Natural killer cell (primary cell): ENCODE measurements at regions not wholly inside any gene's neighbourhood (a gene's known extent, or its start where the extent isn't known, plus 50 kb on each side); places are given as distances from the start of the nearest gene placed in this dataset.

Experiments used
- ATAC-seq, 3 donors: fragments of 150-1000 bp in 2 of 3; fragments of 200-7000 bp in 1 of 3; cut with Tn5 transposase; 1 replicate in 1 of 3; 2 replicates in 2 of 3; pipeline ENCODE4 v1.10.0; 2021; ENCODE audit warnings: mild to moderate bottlenecking in 2 of 3, moderate library complexity in 2 of 3
- DNase-seq, 2 donors: peaks; one replicate each; pipeline versions ENCODE4 v3.0.0 to v3.0.0-alpha.2; 2013 to 2021; ENCODE audit warnings: mixed read lengths in 1 of 2
- H3K27ac ChIP-seq: one replicate; pipeline ENCODE4 v1.5.1; 2013; ENCODE audit warnings: mild to moderate bottlenecking, low read length
- H3K27me3 ChIP-seq: one replicate; pipeline ENCODE4 v1.6.1; 2013; ENCODE audit warnings: low read length; ENCODE audit not compliant: control insufficient read depth, insufficient read depth
- H3K36me3 ChIP-seq: one replicate; pipeline ENCODE4 v1.6.1; 2013; ENCODE audit warnings: low read length; ENCODE audit not compliant: control insufficient read depth, insufficient read depth
- H3K4me1 ChIP-seq: one replicate; pipeline ENCODE4 v1.6.1; 2013; ENCODE audit warnings: low read length; ENCODE audit not compliant: control insufficient read depth, insufficient read depth
- H3K4me3 ChIP-seq: one replicate; pipeline ENCODE4 v1.5.1; 2013; ENCODE audit warnings: low read length
- H3K9me3 ChIP-seq: one replicate; pipeline ENCODE4 v1.6.1; 2013; ENCODE audit warnings: low read length; ENCODE audit not compliant: control insufficient read depth, insufficient read depth
- H3K27ac Mint-ChIP-seq, 2 donors: one replicate each; pipeline ENCODE4 v1.8.0; 2022; ENCODE audit warnings: mild to moderate bottlenecking in 2 of 2, mixed read lengths in 2 of 2, moderate library complexity in 1 of 2
- H3K27me3 Mint-ChIP-seq, 2 donors: one replicate each; pipeline ENCODE4 v1.8.0; 2022; ENCODE audit warnings: low read depth in 2 of 2, mixed read lengths in 2 of 2
- H3K36me3 Mint-ChIP-seq: one replicate; pipeline ENCODE4 v1.8.0; 2022; ENCODE audit warnings: mixed read lengths
- H3K4me1 Mint-ChIP-seq, 2 donors: one replicate each; pipeline ENCODE4 v1.8.0; 2022; ENCODE audit warnings: mixed read lengths in 2 of 2
- H3K4me3 Mint-ChIP-seq: one replicate; pipeline ENCODE4 v1.8.0; 2022; ENCODE audit warnings: mild to moderate bottlenecking, moderate library complexity, mixed read lengths
- H3K9me3 Mint-ChIP-seq, 2 donors: one replicate each; pipeline ENCODE4 v1.8.0; 2022; ENCODE audit warnings: mixed read lengths in 2 of 2
- WGBS: methylation state at CpG from one replicate; pipeline ENCODE4 v1.1.7; 2013; ENCODE audit warnings: missing lambda C conversion rate; ENCODE audit not compliant: insufficient coverage; 5-methylcytosine and 5-hydroxymethylcytosine counted together
- intact Hi-C: fragments of 100-400 bp; cut with micrococcal nuclease; formaldehyde crosslinking; loops from one replicate; pipeline ENCODE4 v1.14.2; 2022
- TF ChIP-seq, protein P1 (sequence below): fragments of 200-600 bp; IDR thresholded peaks from one replicate; pipeline ENCODE4 v1.8.0; 2022; ENCODE audit warnings: antibody characterized with exemption

GRCh38 chr4:180058691-180059215, 2184.4 kb upstream of the TENM3 start:
- H3K4me1 ChIP-seq: peaks cover 13% of the 10 kb centered on the region
- TF ChIP-seq, protein P1, sequence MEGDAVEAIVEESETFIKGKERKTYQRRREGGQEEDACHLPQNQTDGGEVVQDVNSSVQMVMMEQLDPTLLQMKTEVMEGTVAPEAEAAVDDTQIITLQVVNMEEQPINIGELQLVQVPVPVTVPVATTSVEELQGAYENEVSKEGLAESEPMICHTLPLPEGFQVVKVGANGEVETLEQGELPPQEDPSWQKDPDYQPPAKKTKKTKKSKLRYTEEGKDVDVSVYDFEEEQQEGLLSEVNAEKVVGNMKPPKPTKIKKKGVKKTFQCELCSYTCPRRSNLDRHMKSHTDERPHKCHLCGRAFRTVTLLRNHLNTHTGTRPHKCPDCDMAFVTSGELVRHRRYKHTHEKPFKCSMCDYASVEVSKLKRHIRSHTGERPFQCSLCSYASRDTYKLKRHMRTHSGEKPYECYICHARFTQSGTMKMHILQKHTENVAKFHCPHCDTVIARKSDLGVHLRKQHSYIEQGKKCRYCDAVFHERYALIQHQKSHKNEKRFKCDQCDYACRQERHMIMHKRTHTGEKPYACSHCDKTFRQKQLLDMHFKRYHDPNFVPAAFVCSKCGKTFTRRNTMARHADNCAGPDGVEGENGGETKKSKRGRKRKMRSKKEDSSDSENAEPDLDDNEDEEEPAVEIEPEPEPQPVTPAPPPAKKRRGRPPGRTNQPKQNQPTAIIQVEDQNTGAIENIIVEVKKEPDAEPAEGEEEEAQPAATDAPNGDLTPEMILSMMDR: no peak
- Mint-ChIP-seq H3K36me3 (peaks cover 8% of the 10 kb centered on the region), H3K4me3 (no peak overlapping the region), H3K9me3 (peaks cover 0 to 2% of the 10 kb centered on the region in 2 donors), H3K4me1 (no peaks in the 10 kb centered on the region), H3K27ac (no peak overlapping the region), H3K27me3 (peaks cover 14 to 23% of the 10 kb centered on the region in 2 donors)
- peaks cover 24% of the 10 kb centered on the region for H3K27me3 ChIP-seq
- H3K36me3 ChIP-seq: no peaks in the 10 kb centered on the region
- ATAC-seq (no peak), DNase-seq (no peak)
- H3K27ac ChIP-seq: no peak overlapping the region
- 4% methylated on average over 70 of the region's 72 CpGs for WGBS
- H3K4me3 ChIP-seq: no peak overlapping the region
- peaks cover 10% of the 10 kb centered on the region for H3K9me3 ChIP-seq
- intact Hi-C loops: no loop called here

- Mint-ChIP-seq H3K36me3 (peaks cover 8% of the 10 kb centered on the region), H3K4me1 (no peaks in the 10 kb centered on the region), H3K9me3 (no peaks in the 10 kb centered on the region), H3K27ac (no peak overlapping the region), H3K27me3 (peaks cover 14 to 23% of the 10 kb centered on the region in 2 donors), H3K4me3 (no peak overlapping the region)
- TF ChIP-seq, protein P1: no peak
- Histone ChIP-seq H3K9me3 (peaks cover 10% of the 10 kb centered on the region), H3K27me3 (peaks cover 24% of the 10 kb centered on the region), H3K4me1 (peaks cover 13% of the 10 kb centered on the region), H3K27ac (no peak overlapping the region), H3K4me3 (no peak overlapping the region), H3K36me3 (no peaks in the 10 kb centered on the region)
- intact Hi-C loops: no loop called here
- no peak for DNase-seq
- no peak for ATAC-seq
- WGBS: 1% methylated on average over 44 of the region's 44 CpGs
These were observed 2183.9 kb upstream of the TENM3 start for GRCh38 chr4:180059216-180059881.

DNA sequence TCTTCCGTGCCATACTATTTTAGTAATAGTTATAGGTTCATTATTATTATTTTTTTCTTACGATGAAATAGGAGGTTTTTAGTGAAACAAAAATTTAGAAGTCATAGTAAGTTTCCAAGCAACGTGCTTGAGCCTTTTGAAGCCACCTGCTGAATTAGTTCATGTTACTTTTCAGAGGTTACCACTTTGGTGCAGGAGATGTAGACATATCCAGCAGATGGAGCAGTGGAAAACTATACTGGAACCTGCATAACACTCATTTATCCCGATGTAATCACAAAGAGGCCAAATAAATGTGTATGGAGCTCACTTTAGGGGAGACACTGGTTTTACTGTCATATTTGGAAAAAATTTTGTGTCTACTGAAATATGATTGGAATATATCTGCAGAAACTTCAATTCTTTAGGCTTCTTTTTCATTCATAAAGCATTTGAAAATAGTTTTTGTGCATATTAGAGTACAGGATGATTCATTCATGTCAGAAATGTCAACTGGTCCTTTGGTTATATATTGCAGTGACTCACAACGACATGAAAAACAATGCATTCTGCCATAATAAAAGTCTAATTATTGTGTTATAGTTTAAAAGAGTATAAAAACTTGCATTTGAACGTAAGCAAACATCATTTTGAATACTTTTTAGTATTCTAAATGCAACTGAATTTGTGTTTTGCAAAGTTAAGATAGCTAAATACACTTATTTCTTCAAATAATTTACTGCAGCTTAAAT, 2182.9 kb upstream of the TENM3 start:
- DNase-seq (no peak), ATAC-seq (no peak)
- WGBS: 31% methylated on average over 2 of the region's 6 CpGs
- Histone ChIP-seq H3K9me3 (peaks cover 10% of the 10 kb centered on the region), H3K4me3 (no peak overlapping the region), H3K4me1 (peaks cover 13% of the 10 kb centered on the region), H3K36me3 (no peaks in the 10 kb centered on the region), H3K27me3 (peaks cover 24% of the 10 kb centered on the region), H3K27ac (no peak overlapping the region)
- Mint-ChIP-seq H3K27me3 (peaks cover 14 to 23% of the 10 kb centered on the region in 2 donors), H3K4me3 (no peak overlapping the region), H3K4me1 (no peaks in the 10 kb centered on the region), H3K36me3 (peaks cover 8% of the 10 kb centered on the region), H3K9me3 (no peaks in the 10 kb centered on the region), H3K27ac (no peak overlapping the region)
- TF ChIP-seq, protein P1: no peak
- intact Hi-C loops: no loop called here
